HAP-1 (cell line): ENCODE measurements at regions not wholly inside any gene's neighbourhood (a gene's known extent, or its start where the extent isn't known, plus 50 kb on each side); places are given as distances from the start of the nearest gene placed in this dataset.
A peak's percentile ranks its signal among the peaks of the same experiment; 100 is the strongest.
"Not testable (repeated sequence)": the region's sequence is repeated elsewhere in the genome, so short reads cannot be mapped to it uniquely, and the experiment has no call there.

ENCODE experiments used
- DNase-seq, 2 experiments: peaks; one replicate each; pipeline ENCODE4 v3.0.0-alpha.2; 2016 to 2020; ENCODE audit warnings: low spot score in 2 of 2
- H3K27me3 ChIP-seq: fragments of 250-450 bp; sonication (Bioruptor Pico); 2 replicates; pipeline ENCODE4 v1.5.1; 2020; ENCODE audit warnings: low read depth, mild to moderate bottlenecking, moderate library complexity
- H3K36me3 ChIP-seq: fragments of 250-450 bp; sonication (Bioruptor Pico); replicated peaks from 2 replicates; pipeline ENCODE4 v1.5.1; 2020; ENCODE audit warnings: mild to moderate bottlenecking
- H3K4me1 ChIP-seq: fragments of 250-450 bp; sonication (Bioruptor Pico); 2 replicates; pipeline ENCODE4 v1.5.1; 2020; ENCODE audit warnings: mild to moderate bottlenecking
- H3K4me3 ChIP-seq: fragments of 250-450 bp; sonication (Bioruptor Pico); 2 replicates; pipeline ENCODE4 v1.5.1; 2020; ENCODE audit warnings: mild to moderate bottlenecking, moderate library complexity
- H3K9me3 ChIP-seq: fragments of 250-450 bp; sonication (Bioruptor Pico); 2 replicates; pipeline ENCODE4 v1.5.1; 2020; ENCODE audit warnings: mild to moderate bottlenecking, moderate library complexity
- in situ Hi-C: fragments of 300-500 bp; cut with MboI; formaldehyde crosslinking; loops from 3 replicates; pipeline ENCODE4 v1.14.3; 2020; ENCODE audit warnings: low sequenced_read_pairs, inconsistent platforms, mixed read lengths

DNA sequence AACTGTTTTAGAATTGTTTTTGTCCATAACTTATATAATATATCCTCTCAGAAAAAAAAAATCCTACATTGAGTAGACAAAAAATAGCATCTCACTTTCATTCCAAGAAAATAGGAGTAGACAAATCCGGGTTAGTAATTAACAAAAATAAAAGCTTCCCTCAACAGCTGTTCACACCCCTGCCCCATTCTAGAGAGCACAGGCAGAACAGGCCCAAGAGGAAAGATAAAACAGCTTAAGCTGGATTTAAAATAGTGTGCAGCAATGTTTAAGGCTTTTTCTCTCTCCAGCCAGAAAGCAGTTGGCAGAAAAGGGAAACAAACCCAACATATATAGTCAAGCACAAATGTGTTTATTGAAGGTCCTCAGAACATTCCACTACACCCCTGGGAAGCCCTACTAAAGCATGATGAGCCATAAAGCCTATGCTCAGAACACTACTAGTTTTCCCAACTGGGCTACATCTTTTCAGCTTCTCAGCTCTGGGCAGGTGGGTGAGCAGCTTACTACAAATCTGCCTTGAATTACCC lies 189.9 kb downstream of the MTERF1 start:
- Histone ChIP-seq H3K9me3 (no peaks in the 10 kb centered on the region), H3K27me3 (peaks cover 2% of the 10 kb centered on the region; the same call in 1 of the 2 replicates), H3K36me3 (no peaks in the 10 kb centered on the region), H3K4me1 (peaks cover 10% of the 10 kb centered on the region), H3K4me3 (no peak overlapping the region)
- DNase-seq, result no peak
- in situ Hi-C loops, result no loop called here

DNA sequence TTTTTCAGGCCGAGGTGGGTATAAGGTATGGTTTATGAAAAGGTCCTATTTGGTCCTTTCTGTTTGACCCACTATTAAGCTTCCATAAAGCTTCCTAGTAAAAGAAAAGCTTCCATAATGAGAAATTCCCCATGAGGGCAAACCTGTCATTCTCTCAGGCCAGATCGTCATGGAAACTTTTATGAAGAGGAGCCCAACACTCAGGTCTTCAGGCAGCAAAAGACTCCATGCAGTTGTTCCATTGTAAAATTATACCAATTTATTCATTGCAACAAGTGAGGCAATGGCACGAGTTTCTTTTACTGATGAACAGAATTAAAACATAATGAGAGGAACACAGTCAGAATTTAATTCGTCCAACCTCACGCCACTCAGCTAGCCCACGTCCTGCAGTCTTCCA lies 188.6 kb downstream of the MTERF1 start:
- peak in 1 of 2 experiments; percentile 6 for DNase-seq
- Histone ChIP-seq H3K9me3 (no peaks in the 10 kb centered on the region), H3K4me1 (peaks cover 10% of the 10 kb centered on the region), H3K4me3 (no peak overlapping the region), H3K27me3 (no peaks in the 10 kb centered on the region), H3K36me3 (no peaks in the 10 kb centered on the region)
- in situ Hi-C loops, result no loop called here

DNA sequence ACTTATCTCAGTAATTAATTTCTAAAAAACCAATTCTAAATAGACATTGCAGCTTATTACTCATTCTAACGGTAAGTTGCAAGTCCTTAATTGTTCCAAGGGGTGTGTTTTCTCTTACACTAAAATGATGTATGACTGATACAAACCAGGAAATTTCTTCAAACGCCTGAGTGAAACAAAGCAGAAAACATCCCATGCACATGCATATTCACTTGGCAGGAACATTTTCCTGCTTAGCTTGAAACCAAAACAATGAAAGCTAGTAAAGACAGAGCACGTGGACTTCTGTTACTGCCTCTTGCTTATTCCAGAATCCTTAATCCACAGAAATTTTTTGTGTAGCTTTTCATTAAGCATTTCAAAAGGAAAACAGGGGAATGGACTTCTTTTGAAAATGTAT lies 187.7 kb downstream of the MTERF1 start:
- in situ Hi-C loops, result no loop called here
- peaks cover 10% of the 10 kb centered on the region for H3K4me1 ChIP-seq
- H3K27me3 ChIP-seq, result no peaks in the 10 kb centered on the region
- H3K9me3 ChIP-seq, result no peaks in the 10 kb centered on the region
- H3K36me3 ChIP-seq, result no peaks in the 10 kb centered on the region
- no peak overlapping the region for H3K4me3 ChIP-seq
- peak; percentile 29 to 66 for DNase-seq

DNA sequence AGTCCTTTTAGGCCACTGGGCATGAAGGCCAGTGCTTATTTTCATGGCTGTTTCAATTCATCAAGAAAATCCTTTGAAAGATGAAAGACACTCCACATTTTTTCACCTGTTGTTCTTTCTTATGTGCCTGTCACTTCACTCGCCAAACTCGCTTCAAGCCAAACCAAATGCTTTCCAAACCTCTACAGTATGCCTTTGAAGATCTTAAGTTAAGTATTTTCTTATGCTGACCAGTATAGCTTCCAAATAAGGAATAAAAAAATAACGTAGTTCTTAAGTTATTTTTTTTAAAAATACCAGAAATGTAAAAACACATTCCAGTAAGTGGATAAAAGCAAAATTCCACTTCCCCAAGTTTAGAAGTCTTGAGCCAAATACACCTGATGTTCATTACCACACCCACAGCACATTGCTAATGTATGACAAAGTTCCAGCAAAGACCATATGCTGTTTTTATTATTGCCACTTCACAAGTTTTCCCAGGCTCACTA lies 186.1 kb downstream of the MTERF1 start:
- no peaks in the 10 kb centered on the region for H3K36me3 ChIP-seq
- H3K4me3 ChIP-seq, result no peak overlapping the region
- H3K4me1 ChIP-seq, result peaks cover 10% of the 10 kb centered on the region
- in situ Hi-C loops, result no loop called here
- H3K9me3 ChIP-seq, result no peaks in the 10 kb centered on the region
- DNase-seq, result no peak
- H3K27me3 ChIP-seq, result no peaks in the 10 kb centered on the region

DNA sequence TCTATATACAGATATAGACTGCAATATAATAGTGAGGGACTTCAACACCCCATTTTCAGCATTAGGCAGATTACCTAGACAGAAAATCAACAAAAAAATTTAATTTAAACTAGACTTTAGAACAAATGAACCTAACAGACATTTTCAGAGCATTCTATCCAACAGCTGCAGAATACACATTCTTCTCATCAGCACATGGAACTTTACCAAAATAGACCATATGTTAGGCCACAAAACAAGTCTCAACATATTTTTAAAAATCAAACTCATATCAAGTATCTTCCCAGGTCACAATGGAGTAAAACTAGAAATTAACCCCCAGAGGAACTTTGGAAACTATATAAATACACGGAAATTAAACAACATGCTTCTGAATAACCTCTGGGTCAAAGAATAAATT lies 169.6 kb downstream of the MTERF1 start:
- Histone ChIP-seq H3K36me3 (no peaks in the 10 kb centered on the region), H3K4me1 (no peaks in the 10 kb centered on the region), H3K27me3 (no peaks in the 10 kb centered on the region), H3K9me3 (no peaks in the 10 kb centered on the region), H3K4me3 (no peak overlapping the region)
- in situ Hi-C loops, result no loop called here
- DNase-seq, result no peak

DNA sequence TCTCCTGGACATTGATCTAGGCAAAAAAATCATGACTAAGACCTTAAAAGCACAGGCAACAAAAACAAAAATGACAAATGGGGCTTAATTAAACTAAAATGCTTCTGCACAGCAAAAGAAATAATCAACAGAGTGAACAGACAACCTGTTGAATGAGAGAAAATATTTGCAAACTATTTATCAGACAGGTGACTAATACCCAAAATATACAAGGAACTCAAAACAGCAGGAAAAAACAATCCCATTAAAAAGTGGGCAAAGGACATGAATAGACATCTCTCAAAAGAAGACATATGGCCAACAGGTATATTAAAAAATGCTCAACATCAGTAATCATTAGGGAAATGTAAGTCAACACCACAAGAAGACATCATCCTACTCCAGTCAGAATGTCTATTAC lies 166.8 kb downstream of the MTERF1 start:
- in situ Hi-C loops, result no loop called here
- no peak for DNase-seq
- H3K9me3 ChIP-seq, result no peaks in the 10 kb centered on the region
- no peaks in the 10 kb centered on the region for H3K36me3 ChIP-seq
- no peaks in the 10 kb centered on the region for H3K4me1 ChIP-seq
- H3K4me3 ChIP-seq, result no peak overlapping the region
- no peaks in the 10 kb centered on the region; the same call in 1 of the 2 replicates for H3K27me3 ChIP-seq

DNA sequence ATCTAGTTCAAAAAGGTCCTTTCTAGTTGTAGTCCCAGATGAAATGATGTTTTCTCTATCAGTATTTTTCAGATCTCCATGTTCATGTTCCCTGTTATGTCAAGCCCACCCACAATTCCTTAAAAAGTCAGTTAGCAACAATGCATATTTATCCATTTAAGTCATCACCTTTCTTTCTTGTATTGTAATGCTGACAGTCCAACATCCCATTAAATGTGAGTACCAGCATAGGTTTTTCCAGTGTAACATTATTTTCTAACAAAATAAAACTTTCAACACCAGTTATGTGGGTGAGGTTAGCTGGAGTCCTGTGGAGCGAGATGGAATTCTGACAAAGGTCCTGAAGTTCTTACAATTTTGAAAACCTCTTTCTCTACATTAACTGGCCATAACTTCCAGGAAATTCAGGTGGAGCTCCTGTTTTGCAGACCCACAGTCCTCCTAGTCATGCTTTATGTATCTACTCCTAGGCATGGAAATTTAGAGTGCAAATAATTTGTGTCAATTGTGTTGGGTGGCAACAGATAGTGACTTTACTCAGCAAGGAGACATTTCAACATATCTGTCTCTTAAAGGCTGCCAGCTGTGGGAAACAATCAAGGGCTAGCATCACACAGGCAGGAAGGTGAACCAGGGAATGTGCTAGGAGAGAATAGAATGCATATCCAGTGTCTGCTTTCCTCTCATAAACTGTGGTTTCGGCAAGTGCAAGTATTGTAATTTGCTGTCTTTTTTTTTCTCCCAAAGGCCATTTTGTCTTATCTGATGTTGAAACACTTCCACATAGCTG lies 162.6 kb downstream of the MTERF1 start:
- H3K27me3 ChIP-seq, result no peaks in the 10 kb centered on the region; the same call in 1 of the 2 replicates
- no peaks in the 10 kb centered on the region for H3K4me1 ChIP-seq
- no peaks in the 10 kb centered on the region for H3K9me3 ChIP-seq
- H3K36me3 ChIP-seq, result no peaks in the 10 kb centered on the region
- DNase-seq, result no peak
- no peak overlapping the region for H3K4me3 ChIP-seq
- in situ Hi-C loops, result no loop called here

DNA sequence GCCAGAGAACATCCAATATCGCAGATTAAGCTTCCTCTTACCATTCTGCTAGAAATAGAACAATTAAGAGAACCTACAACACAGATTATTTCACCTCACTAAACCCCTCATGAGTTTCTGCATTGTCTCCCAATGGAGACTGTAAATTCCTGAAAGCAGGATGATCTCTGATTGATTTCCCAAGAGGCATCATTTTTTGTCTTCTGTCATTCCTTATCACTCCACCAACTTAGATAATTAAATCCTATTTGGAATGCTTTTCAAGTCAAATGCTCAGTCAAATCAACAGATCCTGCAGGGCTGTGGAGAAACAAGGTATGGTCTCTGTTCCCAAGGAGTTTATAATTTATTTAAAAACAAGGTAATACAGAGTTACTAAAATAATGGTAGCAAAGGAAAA lies 161.5 kb downstream of the MTERF1 start:
- H3K36me3 ChIP-seq, result no peaks in the 10 kb centered on the region
- in situ Hi-C loops, result no loop called here
- no peaks in the 10 kb centered on the region for H3K9me3 ChIP-seq
- no peaks in the 10 kb centered on the region for H3K4me1 ChIP-seq
- H3K27me3 ChIP-seq, result no peaks in the 10 kb centered on the region; the same call in 1 of the 2 replicates
- H3K4me3 ChIP-seq, result no peak overlapping the region
- DNase-seq, result no peak

DNA sequence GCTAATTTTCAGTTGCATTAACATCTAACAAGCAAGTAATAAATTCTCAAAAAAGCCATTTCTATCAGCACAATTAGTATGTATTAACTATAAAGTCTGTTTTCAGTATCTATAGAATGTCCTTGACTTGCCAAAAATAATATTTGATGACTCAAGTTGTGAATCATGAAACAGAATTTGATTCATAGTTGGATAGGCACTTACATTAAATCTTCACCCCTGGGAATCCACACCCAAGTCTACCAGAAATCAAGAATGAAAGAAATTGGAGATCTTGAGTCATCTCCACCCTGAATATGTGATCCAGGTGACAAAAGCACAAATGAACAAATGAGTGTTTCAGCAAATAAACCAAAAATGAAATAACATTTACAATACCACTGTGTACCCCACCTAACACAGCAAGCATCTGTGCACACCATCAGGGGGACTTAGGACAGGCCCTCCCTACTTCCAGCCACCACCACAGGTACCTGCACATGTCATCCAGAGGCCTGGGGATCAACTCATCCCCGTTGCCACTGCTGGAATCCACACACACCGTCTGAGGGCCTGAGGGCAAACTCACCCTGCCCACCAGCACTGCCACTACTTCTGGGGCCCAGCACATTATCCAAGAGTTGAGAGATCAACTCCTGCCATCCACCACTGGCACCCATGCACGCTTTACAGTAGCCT lies 160.1 kb downstream of the MTERF1 start:
- DNase-seq, result no peak
- Histone ChIP-seq H3K4me3 (no peak overlapping the region), H3K9me3 (no peaks in the 10 kb centered on the region), H3K27me3 (no peaks in the 10 kb centered on the region; the same call in 1 of the 2 replicates), H3K36me3 (no peaks in the 10 kb centered on the region), H3K4me1 (no peaks in the 10 kb centered on the region)
- in situ Hi-C loops, result no loop called here

DNA sequence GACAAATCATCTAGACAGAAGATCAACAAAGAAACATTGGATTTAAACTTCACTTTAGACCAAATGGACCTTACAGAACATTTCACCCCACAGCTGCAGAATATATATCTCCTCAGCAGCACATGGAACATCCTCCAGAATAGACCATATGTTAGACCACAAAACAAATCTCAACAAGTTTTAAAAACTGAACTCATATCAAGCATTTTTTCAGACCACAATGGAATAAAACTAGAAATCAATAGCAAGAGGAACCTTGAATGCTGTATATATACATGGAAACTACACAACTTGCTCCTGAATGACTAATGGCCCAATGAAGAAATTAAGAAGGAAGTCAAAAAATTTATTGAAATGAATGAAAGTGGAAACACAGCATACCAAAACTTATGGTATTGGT lies 157.7 kb downstream of the MTERF1 start:
- no peak for DNase-seq
- Histone ChIP-seq H3K27me3 (no peaks in the 10 kb centered on the region; the same call in 1 of the 2 replicates), H3K9me3 (no peaks in the 10 kb centered on the region), H3K4me3 (no peak overlapping the region), H3K4me1 (no peaks in the 10 kb centered on the region), H3K36me3 (no peaks in the 10 kb centered on the region)
- in situ Hi-C loops, result no loop called here

DNA sequence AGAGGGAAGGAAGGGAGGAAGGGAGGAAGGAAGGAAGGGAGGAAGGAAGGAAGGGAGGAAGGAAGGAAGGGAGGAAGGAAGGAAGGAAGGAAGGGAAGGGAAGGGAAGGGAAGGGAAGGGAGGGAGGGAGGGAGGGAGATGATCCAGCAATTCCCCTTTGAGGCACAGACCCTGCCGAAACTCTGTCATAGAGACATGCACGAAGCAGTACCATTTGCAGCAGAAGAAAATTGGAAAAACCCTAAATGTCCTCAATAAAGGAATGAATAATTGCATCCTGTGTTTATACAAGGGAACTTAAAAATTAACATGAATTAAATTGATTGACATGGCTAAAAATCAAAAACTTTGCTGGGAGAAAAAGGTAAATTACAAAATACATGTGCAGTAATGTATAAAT lies 151.5 kb downstream of the MTERF1 start:
- H3K9me3 ChIP-seq, H3K4me1 ChIP-seq, DNase-seq, H3K27me3 ChIP-seq, in situ Hi-C loops, H3K36me3 ChIP-seq, H3K4me3 ChIP-seq: not testable (repeated sequence)

DNA sequence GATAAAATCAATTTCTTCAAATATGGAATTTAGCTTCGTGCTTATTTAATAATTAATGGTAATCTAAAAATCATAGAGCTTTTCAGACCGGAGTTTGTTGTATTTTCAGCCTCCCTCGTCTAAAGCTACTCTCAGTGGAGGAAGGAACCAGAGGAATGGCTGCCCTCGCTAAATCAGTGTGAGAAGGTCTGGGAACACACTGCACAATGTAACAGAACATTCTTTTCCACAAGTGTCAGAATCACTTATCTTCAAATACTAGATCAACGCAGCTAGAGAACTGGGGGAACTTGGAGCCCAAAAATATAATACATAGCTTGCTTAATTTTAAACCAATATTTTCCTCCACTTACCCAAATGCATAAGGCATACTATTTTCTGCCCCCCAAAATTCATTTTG lies 148.5 kb downstream of the MTERF1 start:
- Histone ChIP-seq H3K4me1 (no peaks in the 10 kb centered on the region), H3K4me3 (no peak overlapping the region), H3K36me3 (no peaks in the 10 kb centered on the region), H3K27me3 (peaks cover 4% of the 10 kb centered on the region; the same call in 1 of the 2 replicates), H3K9me3 (no peaks in the 10 kb centered on the region)
- no peak for DNase-seq
- in situ Hi-C loops, result no loop called here

DNA sequence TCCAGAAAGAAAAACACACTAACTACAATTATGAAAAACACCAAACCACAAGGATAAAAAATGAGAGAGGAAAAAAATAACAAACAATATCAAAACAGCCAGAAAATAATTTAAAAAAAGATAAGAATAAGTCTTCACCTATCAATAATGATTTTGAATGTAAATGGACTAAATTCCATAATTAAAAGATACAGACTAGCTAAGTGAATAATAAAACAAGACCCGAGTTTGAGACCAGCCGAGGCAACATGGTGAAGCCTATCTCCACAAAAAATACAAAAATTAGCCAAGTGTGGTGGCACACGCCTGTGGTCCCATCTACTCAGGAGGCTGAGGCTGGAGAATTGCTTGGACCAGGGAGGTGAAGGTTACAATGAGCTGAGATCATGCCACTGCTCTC lies 131.1 kb downstream of the MTERF1 start:
- in situ Hi-C loops, result no loop called here
- H3K9me3 ChIP-seq, result no peaks in the 10 kb centered on the region
- H3K4me1 ChIP-seq, result no peaks in the 10 kb centered on the region; the same call in 1 of the 2 replicates
- no peak for DNase-seq
- H3K27me3 ChIP-seq, result no peaks in the 10 kb centered on the region; the same call in 1 of the 2 replicates
- H3K4me3 ChIP-seq, result no peak overlapping the region
- H3K36me3 ChIP-seq, result no peaks in the 10 kb centered on the region

DNA sequence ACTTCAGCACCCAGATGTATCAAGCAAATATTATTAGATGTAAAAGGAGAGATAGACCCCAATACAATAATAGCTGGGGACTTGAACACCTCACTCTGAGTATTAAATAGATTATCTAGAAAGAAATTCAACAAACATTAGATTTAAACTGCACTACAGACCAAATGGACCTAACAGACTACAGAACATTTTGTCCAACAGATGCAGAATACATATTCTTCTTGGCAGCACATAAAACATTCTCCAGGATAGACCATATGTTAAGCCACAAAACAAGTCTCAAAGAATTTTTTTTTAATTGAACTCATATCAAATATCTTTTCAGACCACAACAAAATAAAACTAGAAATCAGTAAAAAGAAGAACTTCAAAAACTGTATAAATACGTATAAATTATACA lies 130.4 kb downstream of the MTERF1 start:
- no peak for DNase-seq
- no peaks in the 10 kb centered on the region; the same call in 1 of the 2 replicates for H3K27me3 ChIP-seq
- H3K4me1 ChIP-seq, result no peaks in the 10 kb centered on the region; the same call in 1 of the 2 replicates
- H3K36me3 ChIP-seq, result no peaks in the 10 kb centered on the region
- in situ Hi-C loops, result no loop called here
- H3K9me3 ChIP-seq, result no peaks in the 10 kb centered on the region
- no peak overlapping the region for H3K4me3 ChIP-seq
